ENCODE measurements at regions not wholly inside any gene's neighbourhood (a gene's known extent, or its start where the extent isn't known, plus 50 kb on each side); places are given as distances from the start of the nearest gene placed in this dataset.

DNA sequence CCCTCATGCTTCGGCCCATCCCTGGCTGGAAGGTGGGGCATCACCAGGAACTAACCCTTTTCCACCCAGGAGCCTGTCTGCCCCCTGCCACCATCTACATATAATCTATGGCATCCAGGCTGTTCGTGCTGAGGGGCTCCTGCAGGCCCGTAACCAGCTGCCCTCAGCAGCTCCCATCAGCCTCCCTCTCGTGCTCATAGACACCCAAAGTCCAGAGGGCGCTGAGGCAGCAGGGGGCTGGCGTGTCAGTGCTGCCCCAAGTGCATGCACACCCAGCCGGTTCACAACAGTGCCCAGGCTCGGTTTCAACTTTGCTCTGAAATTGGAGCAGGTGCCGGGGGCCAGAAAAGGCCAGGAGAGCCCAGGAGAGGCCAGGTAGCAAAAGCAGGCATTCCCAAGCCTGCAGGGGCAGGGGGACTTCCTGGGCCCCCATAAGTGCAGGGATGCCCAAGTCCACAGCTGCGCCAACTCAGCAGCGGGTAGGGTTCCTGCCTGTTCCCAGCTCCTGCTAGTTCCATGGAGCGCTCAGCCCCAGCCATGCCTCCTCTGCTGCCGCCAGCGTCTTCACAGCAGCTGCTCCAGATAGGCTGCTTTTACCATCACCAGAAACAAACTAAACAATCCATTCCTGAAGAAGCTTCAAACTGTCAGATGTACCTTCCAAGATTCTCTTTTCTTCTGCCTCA, 558.2 kb upstream of the GNPDA2 start:
- Histone ChIP-seq H3K9ac (ENCODE audit: control insufficient read depth, insufficient read depth, low read length) (no peak overlapping the region), H3K79me2 (ENCODE audit: control insufficient read depth, insufficient read depth, low read length) (no peaks in the 10 kb centered on the region), H4K20me1 (ENCODE audit: control insufficient read depth, insufficient read depth) (no peaks in the 10 kb centered on the region), H3K27me3 (replicated peaks in 1 of 2; ENCODE audit: control insufficient read depth in 2 of 2, insufficient read depth in 2 of 2, low read length in 1 of 2) (no peaks in the 10 kb centered on the region), H3K4me3 (no peak overlapping the region), H3K27ac (ENCODE audit: control insufficient read depth, insufficient read depth) (no peak overlapping the region), H3K4me1 (ENCODE audit: control insufficient read depth, insufficient read depth, low read length) (no peaks in the 10 kb centered on the region), H2AFZ (ENCODE audit: control insufficient read depth, low read depth, low read length) (no peak overlapping the region), H3K36me3 (ENCODE audit: control insufficient read depth in 2 of 2, insufficient read depth in 2 of 2, low read length in 1 of 2) (no peaks in the 10 kb centered on the region), H3K4me2 (ENCODE audit: control insufficient read depth, insufficient read depth) (no peak overlapping the region), H3K9me3 (replicated peaks; ENCODE audit: control insufficient read depth, insufficient read depth, low read length) (no peaks in the 10 kb centered on the region; the same call in 2 of the 3 replicates)
- ATAC-seq (no peak), FAIRE-seq (no peak), DNase-seq (ENCODE audit: low read depth, low spot score) (no peak)
- POLR2A ChIA-PET: no interaction called here
- no TSS peak for BruUV-seq (replicated peaks)
- in situ Hi-C loops (cut with MboI): no loop called here
- CTCF ChIA-PET: no interaction called here
- RAD21 ChIA-PET (ENCODE audit: unreplicated experiment): no interaction called here
- SMC1A ChIA-PET (ENCODE audit: uncharacterized antibody, unreplicated experiment): no interaction called here
- no peak for TF ChIP-seq NR2C1 (IDR thresholded peaks at IDR 0.05)
- TF ChIP-seq CBX5 (IDR thresholded peaks at IDR 0.05; ENCODE audit: low read depth): no peak
- TF ChIP-seq MYC (IDR thresholded peaks at IDR 0.05; ENCODE audit: insufficient read depth, insufficient read length, insufficient replicate concordance, low read length, severe bottlenecking): no peak
- no peak for TF ChIP-seq NBN (IDR thresholded peaks at IDR 0.05)
- no peak for TF ChIP-seq MXI1 (IDR thresholded peaks at IDR 0.05; ENCODE audit: low read depth, low read length)
- no peak for TF ChIP-seq MLLT1 (IDR thresholded peaks at IDR 0.05)
- no peak for TF ChIP-seq PAX8 (IDR thresholded peaks at IDR 0.05)
- TF ChIP-seq YY1 (IDR thresholded peaks at IDR 0.05; ENCODE audit: low read depth, low read length): no peak
- TF ChIP-seq RELA (IDR thresholded peaks at IDR 0.05; ENCODE audit: borderline replicate concordance, partially characterized antibody): no peak
- TF ChIP-seq SREBF2 (IDR thresholded peaks at IDR 0.05; ENCODE audit: low read length): no peak
- TF ChIP-seq YBX1 (IDR thresholded peaks at IDR 0.05): no peak
- TF ChIP-seq BCL3 (IDR thresholded peaks at IDR 0.05; ENCODE audit: borderline replicate concordance, insufficient read depth, low read depth, low read length, poor library complexity, severe bottlenecking): no peak
- TF ChIP-seq RAD51 (IDR thresholded peaks at IDR 0.05): no peak
- TF ChIP-seq ELK1 (IDR thresholded peaks at IDR 0.05; ENCODE audit: low read depth, low read length): no peak
- no peak for TF ChIP-seq ZNF207 (IDR thresholded peaks at IDR 0.05; ENCODE audit: borderline replicate concordance)
- TF ChIP-seq PRDM15 (CRISPR knock-in tag; IDR thresholded peaks at IDR 0.05): no peak
- TF ChIP-seq STAT1 (conservative IDR thresholded peaks at IDR 0.05): no peak
- TF ChIP-seq CHD1 (IDR thresholded peaks at IDR 0.05; ENCODE audit: low read depth, low read length): no peak
- no peak for TF ChIP-seq POLR2AphosphoS5 (IDR thresholded peaks at IDR 0.05; ENCODE audit: low read length)
- whole genome bisulfite sequencing (ENCODE audit: insufficient coverage, insufficient replicate concordance, low lambda C conversion rate, missing lambda C conversion rate): 35% methylated on average over 14 of the region's 14 CpGs
- intact Hi-C loops (cut with micrococcal nuclease; ENCODE audit: unreplicated experiment): no loop called here

Data from GM12878 (cell line).